ENCODE measurements at regions not wholly inside any gene's neighbourhood (a gene's known extent, or its start where the extent isn't known, plus 50 kb on each side); places are given as distances from the start of the nearest gene placed in this dataset.
"Not testable (repeated sequence)": the region's sequence is repeated elsewhere in the genome, so short reads cannot be mapped to it uniquely, and the experiment has no call there.

GRCh38 chr1:30374400-30375070 lies 348.9 kb downstream of the MATN1 start:
- DNase-seq = no peak

GRCh38 chr1:30373471-30374399 lies 349.6 kb downstream of the MATN1 start:
- DNase-seq = no peak

GRCh38 chr1:30372792-30373433 lies 350.5 kb downstream of the MATN1 start:
- no peak for DNase-seq

GRCh38 chr1:30371888-30372791 lies 351.2 kb downstream of the MATN1 start:
- no peak for DNase-seq

GRCh38 chr1:30371179-30371788 lies 352.1 kb downstream of the MATN1 start:
- DNase-seq = no peak

DNA sequence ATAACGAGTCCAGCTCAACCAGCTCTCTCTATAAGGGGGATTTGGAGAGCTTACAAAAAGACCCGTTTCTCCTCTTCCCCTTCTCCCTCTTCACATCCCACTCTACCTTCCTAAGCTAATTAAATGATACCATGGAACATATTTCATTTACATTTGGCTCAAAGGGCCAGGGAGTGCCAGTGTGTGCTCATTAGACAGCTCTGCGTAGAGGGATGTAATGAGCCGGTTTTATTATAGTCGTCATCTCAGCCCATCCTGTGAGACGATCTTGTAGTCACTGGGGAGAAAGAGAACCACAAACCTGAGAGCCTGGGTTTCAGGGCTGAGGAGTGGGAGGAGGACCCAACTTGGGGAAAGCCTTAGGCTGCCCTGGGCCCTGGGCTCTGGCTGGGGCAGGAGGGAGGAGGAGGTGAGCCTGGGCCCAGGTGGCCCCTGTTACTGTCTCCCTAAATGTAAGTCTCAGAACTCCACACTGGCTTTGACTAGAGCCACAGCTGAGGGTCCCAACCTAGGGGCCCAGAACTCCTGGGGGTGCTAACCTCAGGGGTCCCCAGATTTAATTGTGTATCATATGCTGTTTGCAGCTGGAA lies 354.6 kb downstream of the MATN1 start:
- no peak for DNase-seq

- no peak for DNase-seq
These were observed 356.5 kb downstream of the MATN1 start for GRCh38 chr1:30366911-30367310.

- DNase-seq = no peak
These were observed 357.2 kb downstream of the MATN1 start for GRCh38 chr1:30366199-30366598.

DNA sequence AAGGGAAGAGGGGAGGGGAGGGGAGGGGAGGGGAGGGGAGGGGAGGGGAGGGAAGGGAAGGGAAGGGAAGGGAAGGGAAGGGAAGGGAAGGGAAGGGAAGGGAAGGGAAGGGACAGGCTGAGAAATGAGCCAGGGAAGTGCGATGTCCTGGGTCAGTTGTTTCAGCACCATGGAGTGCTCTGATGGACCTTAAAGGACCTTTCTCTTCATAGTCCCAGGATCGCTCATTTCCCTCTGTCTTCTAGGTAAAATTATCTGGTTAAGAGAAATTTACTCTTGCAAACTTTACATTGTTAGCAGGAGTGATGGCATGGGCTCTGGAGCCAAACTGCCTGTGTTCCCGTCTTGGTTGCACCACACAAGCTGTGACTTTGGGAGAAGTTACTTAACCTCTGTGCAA lies 357.8 kb downstream of the MATN1 start:
- no peak for DNase-seq

- DNase-seq = no peak
These were observed 360.4 kb downstream of the MATN1 start for GRCh38 chr1:30363031-30363430.

DNA sequence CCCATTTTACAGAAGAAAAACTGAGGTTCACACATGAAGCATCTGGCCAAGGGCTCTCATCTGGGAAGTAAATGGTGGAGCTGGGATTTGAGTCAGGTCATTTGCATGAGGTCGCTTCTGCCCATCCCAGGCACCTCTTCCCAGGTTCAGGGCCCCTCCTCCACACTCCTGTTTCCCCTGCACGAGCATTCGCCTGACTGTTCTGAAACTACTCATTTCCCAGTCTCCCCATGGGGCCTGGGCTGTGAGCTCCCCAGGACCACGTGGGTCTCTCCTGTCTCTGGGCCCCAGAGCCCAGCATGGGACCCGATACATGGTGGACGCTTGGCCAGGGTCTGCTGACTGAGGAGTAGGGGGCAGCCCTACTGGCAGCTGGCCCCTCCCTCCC lies 360.8 kb downstream of the MATN1 start:
- no peak for DNase-seq

GRCh38 chr1:30361890-30362602 lies 361.3 kb downstream of the MATN1 start:
- DNase-seq = not testable (repeated sequence)

DNA sequence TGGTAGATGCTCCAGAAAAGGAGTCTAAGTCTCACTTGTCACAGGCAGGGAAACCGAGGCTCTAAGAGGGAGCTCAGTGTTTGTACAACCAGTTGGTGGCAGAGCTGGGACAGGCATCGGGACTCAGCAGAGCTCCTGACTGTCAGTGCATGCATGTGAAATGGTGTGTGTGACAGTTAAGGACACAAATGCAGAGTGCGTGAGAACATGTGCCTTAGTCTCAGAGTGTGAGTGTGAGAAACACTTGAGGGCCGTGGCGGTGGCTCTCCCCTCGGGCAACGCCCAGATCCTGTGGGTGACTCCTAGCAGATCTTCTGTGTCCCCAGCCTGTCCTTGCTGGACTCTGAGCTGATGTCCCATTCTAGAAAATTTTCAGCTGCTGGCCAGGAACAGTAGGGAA lies 362.6 kb downstream of the MATN1 start:
- no peak for DNase-seq

DNA sequence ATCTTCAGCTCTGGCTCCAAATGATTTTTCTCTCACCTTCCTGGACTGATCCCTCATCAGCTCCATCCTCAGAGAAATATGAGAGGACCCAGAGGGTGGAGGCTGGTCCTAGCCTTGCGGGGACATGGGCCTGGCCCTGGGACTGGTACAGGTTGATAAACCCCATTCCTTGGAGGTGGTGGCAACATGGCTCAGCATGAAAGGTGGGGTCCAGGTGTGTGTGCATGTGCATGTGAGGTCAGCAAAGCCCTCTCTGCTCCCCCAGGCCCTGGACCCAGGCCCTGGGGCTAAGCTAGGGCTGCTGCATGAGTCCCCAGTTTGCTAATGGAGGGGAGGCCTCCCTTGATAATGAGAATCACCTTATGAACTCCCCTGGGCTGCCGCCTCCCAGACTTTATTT lies 363.1 kb downstream of the MATN1 start:
- DNase-seq = no peak

DNA sequence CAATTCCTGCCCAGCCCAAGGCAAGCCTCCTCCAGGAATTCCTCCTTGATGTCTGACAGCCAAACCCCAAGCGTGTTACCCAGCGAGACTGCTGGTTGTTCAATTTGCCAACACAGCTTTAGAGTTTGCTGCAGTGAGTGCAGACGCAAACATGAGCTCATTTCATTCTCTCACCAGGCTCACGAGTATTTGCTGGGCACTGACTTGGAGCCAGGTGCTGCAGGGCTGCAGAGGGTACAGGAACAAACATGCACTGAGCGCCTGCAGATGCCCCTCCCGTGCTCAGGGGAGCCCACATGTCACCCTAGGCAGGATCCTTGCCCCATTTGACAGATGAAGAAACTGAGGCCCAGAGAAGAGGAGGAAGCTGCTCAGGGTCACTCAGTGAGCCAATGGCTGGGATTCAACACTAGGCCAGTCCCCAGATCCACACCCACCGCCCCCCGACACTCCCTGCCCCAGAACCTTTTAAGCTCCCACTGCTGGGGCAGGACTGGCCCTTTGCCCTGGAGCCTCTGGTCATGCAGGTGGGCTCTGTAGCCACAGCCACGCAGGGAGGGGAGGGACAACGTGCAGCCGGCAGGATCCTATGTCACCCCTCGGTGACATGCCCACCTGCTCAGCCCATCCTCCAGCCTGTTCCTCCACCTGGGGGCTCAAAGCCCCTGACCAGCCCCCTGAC lies 363.7 kb downstream of the MATN1 start:
- DNase-seq = no peak

GRCh38 chr1:30358500-30358899 lies 364.9 kb downstream of the MATN1 start:
- no peak for DNase-seq

- no peak for DNase-seq
These were observed 366.5 kb downstream of the MATN1 start for GRCh38 chr1:30356839-30357238.

GRCh38 chr1:30354410-30354809 lies 369.0 kb downstream of the MATN1 start:
- no peak for DNase-seq

DNA sequence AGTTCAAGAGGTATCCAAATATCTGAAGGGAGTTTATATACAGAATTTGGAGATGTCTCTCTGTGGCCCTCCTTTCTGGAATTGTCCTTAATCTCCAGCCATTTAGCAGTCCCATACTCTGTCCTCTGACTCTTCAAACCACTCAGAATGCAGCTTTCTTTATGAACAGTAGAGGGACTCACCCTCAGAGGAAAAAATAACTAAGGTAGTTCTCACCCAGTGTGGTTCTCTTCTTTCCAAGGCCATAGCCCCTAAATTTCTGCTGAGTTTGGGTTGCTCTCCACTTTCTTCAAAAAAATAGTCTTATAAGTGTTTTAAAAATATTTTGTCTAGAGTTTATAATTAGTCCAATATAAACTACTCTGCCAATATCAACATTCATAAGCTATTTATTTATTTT lies 369.7 kb downstream of the MATN1 start:
- no peak for DNase-seq

GRCh38 chr1:30348147-30348546 lies 375.2 kb downstream of the MATN1 start:
- DNase-seq = no peak
